Glutamatergic neuron (in vitro differentiated cells): ENCODE measurements at regions not wholly inside any gene's neighbourhood (a gene's known extent, or its start where the extent isn't known, plus 50 kb on each side); places are given as distances from the start of the nearest gene placed in this dataset.

Experiments
- DNase-seq: peaks from one replicate; pipeline ENCODE4 v3.0.0; 2022
- H3K27ac Mint-ChIP-seq: one replicate; pipeline ENCODE4 v1.8.0; 2020; ENCODE audit warnings: mild to moderate bottlenecking, mixed read lengths, inconsistent platforms; ENCODE audit not compliant: unreplicated experiment
- H3K27me3 Mint-ChIP-seq: one replicate; pipeline ENCODE4 v1.8.0; 2020; ENCODE audit warnings: mild to moderate bottlenecking, moderate library complexity, mixed read lengths, inconsistent platforms; ENCODE audit not compliant: unreplicated experiment
- H3K36me3 Mint-ChIP-seq: one replicate; pipeline ENCODE4 v1.8.0; 2020; ENCODE audit warnings: mild to moderate bottlenecking, mixed read lengths, inconsistent platforms; ENCODE audit not compliant: unreplicated experiment
- H3K4me1 Mint-ChIP-seq: one replicate; pipeline ENCODE4 v1.8.0; 2020; ENCODE audit warnings: mild to moderate bottlenecking, low read depth, mixed read lengths, inconsistent platforms; ENCODE audit not compliant: unreplicated experiment
- H3K4me3 Mint-ChIP-seq: one replicate; pipeline ENCODE4 v1.8.0; 2020; ENCODE audit warnings: mild to moderate bottlenecking, mixed read lengths, inconsistent platforms; ENCODE audit not compliant: unreplicated experiment
- H3K9me3 Mint-ChIP-seq: one replicate; pipeline ENCODE4 v1.8.0; 2020; ENCODE audit warnings: mild to moderate bottlenecking, moderate library complexity, mixed read lengths, inconsistent platforms; ENCODE audit not compliant: unreplicated experiment
- TF ChIP-seq, protein P1 (sequence below): fragments of 200-600 bp; sonication (generic); IDR thresholded peaks from one replicate; pipeline ENCODE4 v1.5.0; 2021; ENCODE audit not compliant: partially characterized antibody, unreplicated experiment

DNA sequence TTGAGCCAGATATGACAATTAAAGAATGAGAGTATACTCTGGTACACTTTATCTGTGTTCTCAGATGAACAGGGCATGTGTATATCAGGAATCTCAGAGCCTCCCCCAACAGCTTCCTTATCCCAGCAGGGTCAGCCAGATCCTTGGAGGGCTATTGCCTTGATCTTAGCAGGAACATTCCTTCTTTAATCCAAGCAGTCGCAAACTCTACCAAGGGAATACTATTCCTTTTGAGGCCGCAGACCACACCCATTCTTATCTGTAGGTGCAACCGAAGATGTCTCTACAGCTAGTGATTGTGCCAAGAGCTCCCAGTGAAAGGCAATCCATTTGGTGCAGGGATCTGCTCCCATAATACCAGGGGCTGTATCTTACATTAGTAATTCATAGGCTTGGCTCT is 118.3 kb upstream of the DOK6 start:
- Mint-ChIP-seq H3K27me3 (peaks cover 2% of the 10 kb centered on the region), H3K36me3 (no peaks in the 10 kb centered on the region), H3K4me1 (no peaks in the 10 kb centered on the region), H3K27ac (no peak overlapping the region), H3K9me3 (no peaks in the 10 kb centered on the region), H3K4me3 (no peak overlapping the region)
- TF ChIP-seq, protein P1, sequence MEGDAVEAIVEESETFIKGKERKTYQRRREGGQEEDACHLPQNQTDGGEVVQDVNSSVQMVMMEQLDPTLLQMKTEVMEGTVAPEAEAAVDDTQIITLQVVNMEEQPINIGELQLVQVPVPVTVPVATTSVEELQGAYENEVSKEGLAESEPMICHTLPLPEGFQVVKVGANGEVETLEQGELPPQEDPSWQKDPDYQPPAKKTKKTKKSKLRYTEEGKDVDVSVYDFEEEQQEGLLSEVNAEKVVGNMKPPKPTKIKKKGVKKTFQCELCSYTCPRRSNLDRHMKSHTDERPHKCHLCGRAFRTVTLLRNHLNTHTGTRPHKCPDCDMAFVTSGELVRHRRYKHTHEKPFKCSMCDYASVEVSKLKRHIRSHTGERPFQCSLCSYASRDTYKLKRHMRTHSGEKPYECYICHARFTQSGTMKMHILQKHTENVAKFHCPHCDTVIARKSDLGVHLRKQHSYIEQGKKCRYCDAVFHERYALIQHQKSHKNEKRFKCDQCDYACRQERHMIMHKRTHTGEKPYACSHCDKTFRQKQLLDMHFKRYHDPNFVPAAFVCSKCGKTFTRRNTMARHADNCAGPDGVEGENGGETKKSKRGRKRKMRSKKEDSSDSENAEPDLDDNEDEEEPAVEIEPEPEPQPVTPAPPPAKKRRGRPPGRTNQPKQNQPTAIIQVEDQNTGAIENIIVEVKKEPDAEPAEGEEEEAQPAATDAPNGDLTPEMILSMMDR, result no peak
- DNase-seq, result no peak

GRCh38 chr18:69291044-69291443 is 109.6 kb upstream of the DOK6 start:
- no peaks in the 10 kb centered on the region for H3K4me1 Mint-ChIP-seq
- TF ChIP-seq, protein P1, result no peak
- no peaks in the 10 kb centered on the region for H3K9me3 Mint-ChIP-seq

DNA sequence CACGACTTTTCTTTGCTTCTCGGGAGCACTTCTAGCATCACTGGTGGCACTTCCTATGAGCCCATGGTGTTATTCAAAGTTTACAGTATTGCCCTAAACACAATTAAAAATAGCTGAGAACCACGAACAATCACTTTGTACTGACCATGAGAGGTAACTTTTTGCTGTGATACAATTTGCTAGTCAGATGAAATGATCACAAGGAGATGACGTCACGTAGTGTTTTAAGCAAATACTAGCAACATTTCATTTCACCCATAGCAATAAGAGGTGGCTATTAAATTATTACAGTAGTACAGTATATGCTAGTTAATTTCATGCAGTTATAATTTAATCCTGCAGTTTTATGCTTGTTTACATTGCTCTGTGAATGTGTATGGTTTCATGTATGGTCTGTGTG is 108.9 kb upstream of the DOK6 start:
- no peak for DNase-seq
- H3K27ac Mint-ChIP-seq, result no peak overlapping the region
- no peak overlapping the region for H3K4me3 Mint-ChIP-seq
- no peaks in the 10 kb centered on the region for H3K36me3 Mint-ChIP-seq
- TF ChIP-seq, protein P1, result no peak
- no peaks in the 10 kb centered on the region for H3K9me3 Mint-ChIP-seq
- no peaks in the 10 kb centered on the region for H3K4me1 Mint-ChIP-seq
- peaks cover 2% of the 10 kb centered on the region for H3K27me3 Mint-ChIP-seq

More at GRCh38 chr18:69291044-69291443, 109.6 kb upstream of the DOK6 start:
- Mint-ChIP-seq H3K27me3 (peaks cover 2% of the 10 kb centered on the region), H3K36me3 (no peaks in the 10 kb centered on the region), H3K4me3 (no peak overlapping the region), H3K27ac (no peak overlapping the region)
- DNase-seq, result no peak

- Mint-ChIP-seq H3K4me3 (no peak overlapping the region), H3K9me3 (peaks cover 4% of the 10 kb centered on the region), H3K27ac (no peak overlapping the region), H3K36me3 (peaks cover 5% of the 10 kb centered on the region), H3K4me1 (no peaks in the 10 kb centered on the region), H3K27me3 (no peaks in the 10 kb centered on the region)
- DNase-seq, result no peak
- TF ChIP-seq, protein P1, result no peak
These were observed 100.5 kb upstream of the DOK6 start for GRCh38 chr18:69300185-69300584.

DNA sequence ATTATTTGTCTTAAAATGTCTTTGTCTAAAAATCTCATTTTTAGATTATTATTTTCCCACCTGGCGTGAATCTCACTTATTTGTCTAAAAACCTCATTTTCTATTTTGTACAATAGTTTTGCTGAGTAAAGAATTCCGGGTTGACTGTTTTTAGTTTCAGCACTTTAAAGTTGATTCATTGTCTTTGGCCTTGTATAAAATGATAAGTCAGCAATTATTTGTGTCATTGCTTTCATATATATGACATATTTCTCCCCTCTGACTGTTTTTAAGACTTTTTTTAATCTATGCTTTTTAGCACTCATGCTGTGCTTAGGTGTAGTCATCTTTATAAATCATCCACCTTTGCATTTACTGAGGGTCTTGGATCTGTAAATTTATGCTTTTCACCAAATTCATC is 92.1 kb upstream of the DOK6 start:
- Mint-ChIP-seq H3K27ac (no peak overlapping the region), H3K36me3 (no peaks in the 10 kb centered on the region), H3K27me3 (no peaks in the 10 kb centered on the region), H3K4me1 (no peaks in the 10 kb centered on the region), H3K9me3 (no peaks in the 10 kb centered on the region), H3K4me3 (no peak overlapping the region)
- no peak for DNase-seq
- TF ChIP-seq, protein P1, result no peak
